NCI-H2227 treated with DMSO at 0.1 percent for 48 hours (cell line): ENCODE measurements at regions not wholly inside any gene's neighbourhood (a gene's known extent, or its start where the extent isn't known, plus 50 kb on each side); places are given as distances from the start of the nearest gene placed in this dataset.
A peak's percentile ranks its signal among the peaks of the same experiment; 100 is the strongest.
"Not testable (repeated sequence)": the region's sequence is repeated elsewhere in the genome, so short reads cannot be mapped to it uniquely, and the experiment has no call there.

Experiments
- DNase-seq: peaks from one replicate; lab custom pipeline; 2025; lab: John Stamatoyannopoulos, UW

- no peak for DNase-seq
These were observed 105.7 kb downstream of the LCA5 start for GRCh38 chr6:79431537-79431933.

- DNase-seq = no peak
These were observed 106.2 kb downstream of the LCA5 start for GRCh38 chr6:79430913-79431536.

- DNase-seq = no peak
These were observed 109.5 kb downstream of the LCA5 start for GRCh38 chr6:79427721-79428120.

GRCh38 chr6:79426625-79427278, 110.5 kb downstream of the LCA5 start:
- DNase-seq = no peak

- no peak for DNase-seq
These were observed 111.5 kb downstream of the LCA5 start for GRCh38 chr6:79425589-79426311.

GRCh38 chr6:79423216-79423615, 114.0 kb downstream of the LCA5 start:
- DNase-seq = no peak

- no peak for DNase-seq
These were observed 114.6 kb downstream of the LCA5 start for GRCh38 chr6:79422666-79423065.

- peak; percentile 10 for DNase-seq
These were observed 115.3 kb downstream of the LCA5 start for GRCh38 chr6:79421707-79422484.

- DNase-seq = no peak
These were observed 116.2 kb downstream of the LCA5 start for GRCh38 chr6:79421001-79421411.

- no peak for DNase-seq
These were observed 117.2 kb downstream of the LCA5 start for GRCh38 chr6:79420054-79420453.

GRCh38 chr6:79416931-79417330, 120.3 kb downstream of the LCA5 start:
- DNase-seq = no peak

- DNase-seq = no peak
These were observed 123.6 kb downstream of the LCA5 start for GRCh38 chr6:79413562-79414002.

GRCh38 chr6:79410806-79411205, 126.4 kb downstream of the LCA5 start:
- DNase-seq = no peak

GRCh38 chr6:79408256-79408974, 128.8 kb downstream of the LCA5 start:
- no peak for DNase-seq

- DNase-seq = no peak
These were observed 132.6 kb downstream of the LCA5 start for GRCh38 chr6:79404677-79405076.

GRCh38 chr6:79404261-79404660, 133.0 kb downstream of the LCA5 start:
- no peak for DNase-seq

- DNase-seq = no peak
These were observed 133.7 kb downstream of the LCA5 start for GRCh38 chr6:79403563-79403962.

- DNase-seq = no peak
These were observed 134.1 kb downstream of the LCA5 start for GRCh38 chr6:79403086-79403485.

- no peak for DNase-seq
These were observed 137.7 kb downstream of the LCA5 start for GRCh38 chr6:79399499-79399898.

- not testable (repeated sequence) for DNase-seq
These were observed 138.6 kb downstream of the LCA5 start for GRCh38 chr6:79398617-79399016.

GRCh38 chr6:79396625-79397024, 140.6 kb downstream of the LCA5 start:
- DNase-seq = no peak

- DNase-seq = no peak
These were observed 142.5 kb downstream of the LCA5 start for GRCh38 chr6:79394690-79395089.
